ENCODE measurements at regions not wholly inside any gene's neighbourhood (a gene's known extent, or its start where the extent isn't known, plus 50 kb on each side); places are given as distances from the start of the nearest gene placed in this dataset.

- DNase-seq (no peak), ATAC-seq (peak in 1 of 8 donors; percentile 24)
- Histone ChIP-seq H3K9me3 (no peaks in the 10 kb centered on the region), H3K36me3 (no peaks in the 10 kb centered on the region), H3K4me1 (peaks cover 0 to 46% (median 9%) of the 10 kb centered on the region in 9 donors), H3K27ac (peak overlapping the region in 3 of 10 donors; percentile 3 to 83 (median 10)), H3K4me3 (peak overlapping the region in 1 of 10 donors; percentile 20), H3K27me3 (peaks cover 0 to 2% (median 0%) of the 10 kb centered on the region in 7 donors)
- intact Hi-C loops (cut with DNase I): loop anchor here in 4 of 10 donors (2.0 to 5.0 kb wide), 4 partner anchors 60 to 190 kb away; partner anchors contain the start of gene DUSP5 (in 3 of the 4)
- 63 to 64% methylated on average over 17 of the region's 17 CpGs for WGBS, 2 donors
- TF ChIP-seq, protein P1, sequence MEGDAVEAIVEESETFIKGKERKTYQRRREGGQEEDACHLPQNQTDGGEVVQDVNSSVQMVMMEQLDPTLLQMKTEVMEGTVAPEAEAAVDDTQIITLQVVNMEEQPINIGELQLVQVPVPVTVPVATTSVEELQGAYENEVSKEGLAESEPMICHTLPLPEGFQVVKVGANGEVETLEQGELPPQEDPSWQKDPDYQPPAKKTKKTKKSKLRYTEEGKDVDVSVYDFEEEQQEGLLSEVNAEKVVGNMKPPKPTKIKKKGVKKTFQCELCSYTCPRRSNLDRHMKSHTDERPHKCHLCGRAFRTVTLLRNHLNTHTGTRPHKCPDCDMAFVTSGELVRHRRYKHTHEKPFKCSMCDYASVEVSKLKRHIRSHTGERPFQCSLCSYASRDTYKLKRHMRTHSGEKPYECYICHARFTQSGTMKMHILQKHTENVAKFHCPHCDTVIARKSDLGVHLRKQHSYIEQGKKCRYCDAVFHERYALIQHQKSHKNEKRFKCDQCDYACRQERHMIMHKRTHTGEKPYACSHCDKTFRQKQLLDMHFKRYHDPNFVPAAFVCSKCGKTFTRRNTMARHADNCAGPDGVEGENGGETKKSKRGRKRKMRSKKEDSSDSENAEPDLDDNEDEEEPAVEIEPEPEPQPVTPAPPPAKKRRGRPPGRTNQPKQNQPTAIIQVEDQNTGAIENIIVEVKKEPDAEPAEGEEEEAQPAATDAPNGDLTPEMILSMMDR (IDR thresholded peaks at IDR 0.05): no peak
Measured at GRCh38 chr10:110357252-110357780, 52.6 kb upstream of the SMNDC1 start.

DNA sequence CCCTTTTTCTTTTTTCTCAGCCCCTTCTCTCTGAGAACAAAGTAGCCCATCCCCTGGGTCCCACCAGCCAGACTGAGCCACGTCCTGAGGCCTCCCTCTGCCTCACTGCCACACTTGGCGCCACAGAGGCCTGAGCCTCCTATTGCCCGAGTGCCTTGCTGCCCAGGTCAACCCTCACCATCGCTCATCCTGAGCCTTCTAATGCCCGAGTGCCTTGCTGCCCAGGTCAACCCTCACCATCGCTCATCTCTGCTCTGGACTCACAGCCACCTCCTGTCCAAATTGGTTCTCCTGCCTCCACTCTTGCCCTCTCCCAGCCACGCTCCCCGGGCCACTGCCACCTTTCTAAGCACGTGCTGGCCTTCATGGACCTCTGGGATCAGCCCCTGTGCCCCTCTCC lies 53.2 kb upstream of the SMNDC1 start:
- Histone ChIP-seq H3K27me3 (no peaks in the 10 kb centered on the region), H3K36me3 (no peaks in the 10 kb centered on the region), H3K4me1 (peaks cover 0 to 46% (median 9%) of the 10 kb centered on the region in 9 donors), H3K4me3 (peak overlapping the region in 1 of 10 donors; percentile 20), H3K9me3 (no peaks in the 10 kb centered on the region), H3K27ac (peak overlapping the region in 2 of 10 donors; percentile 10 to 83)
- intact Hi-C loops (cut with DNase I): loop anchor here in 4 of 10 donors (2.0 to 5.0 kb wide), 4 partner anchors 59 to 189 kb away; partner anchors contain the start of gene DUSP5 (in 3 of the 4)
- TF ChIP-seq, protein P1 (IDR thresholded peaks at IDR 0.05): no peak
- DNase-seq: no peak
- 93 to 96% methylated on average over 9 of the region's 9 CpGs for WGBS, 2 donors
- ATAC-seq: no peak

DNA sequence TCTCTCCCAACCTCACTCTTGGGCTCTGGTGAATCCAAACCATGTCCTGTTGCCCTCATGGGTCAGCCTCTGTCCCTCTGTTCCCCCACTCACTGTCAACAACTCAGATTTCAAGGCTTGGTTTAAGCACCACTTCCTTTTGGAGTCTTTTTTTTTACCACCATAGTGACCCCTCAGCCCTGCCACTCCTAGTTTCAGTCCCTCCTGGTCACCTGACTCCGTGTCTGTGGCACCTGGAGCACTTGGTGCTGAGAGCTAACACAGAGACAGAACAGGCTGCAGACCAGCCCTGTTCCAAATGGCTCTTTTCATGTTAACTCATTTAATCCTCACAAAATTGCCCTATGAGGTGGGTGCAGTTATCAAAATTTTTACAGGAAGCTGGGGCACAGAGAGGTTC lies 53.6 kb upstream of the SMNDC1 start:
- Histone ChIP-seq H3K27ac (no peak overlapping the region), H3K9me3 (no peaks in the 10 kb centered on the region), H3K4me3 (no peak overlapping the region), H3K27me3 (no peaks in the 10 kb centered on the region), H3K36me3 (no peaks in the 10 kb centered on the region), H3K4me1 (peaks cover 0 to 42% (median 9%) of the 10 kb centered on the region in 9 donors)
- 93 to 97% methylated on average over 1 of the region's 1 CpG for WGBS, 2 donors
- intact Hi-C loops (cut with DNase I): loop anchor here in 4 of 10 donors (5.0 kb wide), 3 partner anchors 59 to 189 kb away; partner anchors contain the start of gene DUSP5 (in 2 of the 4)
- ATAC-seq: no peak
- no peak for DNase-seq
- TF ChIP-seq, protein P1 (IDR thresholded peaks at IDR 0.05): no peak

- Histone ChIP-seq H3K4me1 (peaks cover 0 to 42% (median 9%) of the 10 kb centered on the region in 9 donors), H3K27ac (no peak overlapping the region), H3K9me3 (no peaks in the 10 kb centered on the region), H3K36me3 (no peaks in the 10 kb centered on the region), H3K27me3 (no peaks in the 10 kb centered on the region), H3K4me3 (no peak overlapping the region)
- peak in 1 of 8 donors; percentile 11 for ATAC-seq
- WGBS, 2 donors: 54 to 56% methylated on average over 7 of the region's 7 CpGs
- DNase-seq: no peak
- TF ChIP-seq, protein P1 (IDR thresholded peaks at IDR 0.05): no peak
- intact Hi-C loops (cut with DNase I): loop anchor here in 4 of 10 donors (5.0 kb wide), 3 partner anchors 58 to 188 kb away; partner anchors contain the start of gene DUSP5 (in 2 of the 4)
Measured at GRCh38 chr10:110358869-110359629, 54.3 kb upstream of the SMNDC1 start.

Data from heart right ventricle (tissue), 16 donors.